RPMI8226 (cell line): ENCODE measurements at regions not wholly inside any gene's neighbourhood (a gene's known extent, or its start where the extent isn't known, plus 50 kb on each side); places are given as distances from the start of the nearest gene placed in this dataset.

Experiments used
- DNase-seq: peaks from one replicate; pipeline ENCODE4 v3.0.0-alpha.2; 2015

DNA sequence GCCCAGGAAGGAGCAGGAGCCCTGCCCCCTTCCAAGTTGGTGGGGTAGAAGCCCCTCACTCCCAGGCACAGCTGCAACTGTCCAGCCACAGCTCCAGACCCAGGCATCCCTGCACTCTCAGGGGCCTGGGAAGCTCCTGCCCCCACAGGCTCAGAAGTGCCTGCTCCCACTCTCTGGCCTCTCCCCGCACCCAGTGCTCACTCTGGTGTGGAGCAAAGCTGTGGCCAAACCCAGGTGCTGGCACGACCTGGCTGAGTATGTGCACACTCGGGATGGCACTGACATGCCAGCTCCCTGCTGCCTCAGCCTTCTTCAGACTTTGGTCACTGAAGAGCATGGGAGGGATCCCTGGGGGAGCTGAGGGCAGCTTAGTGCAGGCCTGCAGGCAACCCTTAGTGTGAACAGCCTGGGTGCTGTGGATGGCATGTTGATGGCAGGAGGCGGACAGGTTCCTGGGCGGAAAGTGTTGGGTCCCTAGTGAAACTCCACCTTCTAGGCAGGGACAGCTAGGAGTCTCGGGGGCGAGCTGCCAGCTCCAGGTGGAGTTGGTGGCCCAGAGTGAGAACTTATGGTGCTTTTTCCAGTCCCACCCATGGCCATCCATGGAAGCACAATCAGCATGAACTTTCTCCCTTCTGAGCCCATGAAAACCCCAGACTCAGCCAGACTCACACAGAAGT is 489.2 kb upstream of the ROBO2 start:
- no peak for DNase-seq

DNA sequence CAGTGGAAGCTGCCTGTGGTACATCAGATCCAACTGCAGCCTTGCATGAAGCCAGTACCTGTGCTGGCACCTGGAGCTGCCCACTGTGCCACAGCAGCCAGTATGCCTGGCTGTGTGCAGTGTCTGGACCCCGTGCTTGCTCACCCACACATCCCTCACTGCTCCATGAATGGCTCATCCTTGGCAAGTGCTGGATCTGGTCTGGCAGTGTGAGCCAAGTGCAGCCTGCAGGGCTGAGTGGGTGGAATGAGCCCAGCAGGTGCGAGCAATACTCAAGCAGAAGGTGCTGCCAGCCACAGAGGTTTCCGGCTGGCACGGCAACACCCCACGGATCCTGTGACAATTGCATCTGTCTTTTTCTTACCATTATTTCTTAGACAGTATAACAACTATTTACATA is 488.2 kb upstream of the ROBO2 start:
- no peak for DNase-seq

DNA sequence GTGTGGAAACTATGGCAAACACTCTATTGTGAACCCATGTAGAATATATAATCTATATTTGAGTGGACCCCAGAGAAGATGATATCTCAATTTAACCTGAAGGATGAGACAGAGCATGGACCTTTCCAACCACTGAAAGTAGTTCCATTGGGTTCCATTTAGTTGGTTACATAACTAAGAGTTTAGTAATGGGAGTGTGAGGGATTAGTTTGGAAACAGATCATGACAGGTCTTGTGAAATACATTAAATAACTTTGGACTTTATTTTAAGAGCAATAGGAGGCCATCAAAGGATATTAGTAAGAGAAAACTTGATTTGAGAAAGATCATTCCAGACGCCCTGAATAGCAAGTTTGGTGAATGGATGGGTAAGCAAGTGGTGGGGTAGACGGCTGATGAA is 487.2 kb upstream of the ROBO2 start:
- DNase-seq: no peak

DNA sequence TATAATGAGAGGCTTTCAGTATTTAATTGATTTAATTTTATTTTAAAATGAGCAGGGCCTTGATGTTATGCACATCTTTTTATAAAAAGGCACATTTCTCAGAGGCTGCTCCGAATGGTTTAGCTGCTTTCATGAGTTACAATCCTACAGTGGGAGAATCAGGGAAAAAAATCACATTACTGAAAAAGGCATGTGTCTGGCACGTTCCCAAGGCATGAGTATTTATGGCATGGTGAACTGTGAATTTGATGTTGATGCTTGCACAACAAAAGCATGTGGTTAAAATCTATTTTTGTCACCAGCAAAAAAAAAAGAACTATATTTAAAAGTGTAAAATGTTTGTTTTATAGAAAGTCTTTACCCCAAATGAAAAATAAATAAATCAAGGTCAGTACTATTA is 485.2 kb upstream of the ROBO2 start:
- peak; percentile 39 for DNase-seq

DNA sequence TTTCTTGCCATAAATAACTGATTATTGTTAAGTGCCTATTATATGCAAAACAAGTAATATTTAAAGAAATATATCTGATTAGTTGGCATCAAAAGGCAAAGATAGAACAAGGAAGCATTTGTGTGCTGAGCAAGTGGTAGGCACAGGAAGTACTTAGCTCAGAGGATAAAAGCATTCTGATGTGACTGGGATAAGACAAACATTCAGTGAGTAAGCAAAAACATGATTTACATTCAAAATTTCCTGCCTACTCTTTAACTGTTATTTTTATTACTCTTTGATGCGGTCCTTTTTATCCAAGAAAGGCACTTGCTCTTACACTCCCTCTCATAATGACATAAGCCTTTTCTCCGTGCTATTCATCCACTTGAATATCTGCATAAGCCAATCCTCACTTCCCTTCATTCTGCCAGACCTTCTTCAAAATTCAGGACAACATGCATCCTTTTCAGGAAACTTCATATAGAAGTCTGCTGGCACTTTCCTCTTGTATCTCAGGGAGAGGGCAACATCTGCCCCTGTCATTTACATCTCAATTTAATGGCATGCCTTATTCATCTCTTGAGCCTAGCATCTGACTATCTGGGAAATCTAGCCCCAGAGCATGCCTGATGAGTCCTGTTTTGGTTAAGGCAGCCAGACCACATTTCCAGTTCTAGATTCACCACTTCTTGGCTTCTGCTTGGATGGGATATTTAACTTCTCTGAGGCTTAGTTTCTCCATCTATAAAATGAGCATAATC is 478.2 kb upstream of the ROBO2 start:
- no peak for DNase-seq

DNA sequence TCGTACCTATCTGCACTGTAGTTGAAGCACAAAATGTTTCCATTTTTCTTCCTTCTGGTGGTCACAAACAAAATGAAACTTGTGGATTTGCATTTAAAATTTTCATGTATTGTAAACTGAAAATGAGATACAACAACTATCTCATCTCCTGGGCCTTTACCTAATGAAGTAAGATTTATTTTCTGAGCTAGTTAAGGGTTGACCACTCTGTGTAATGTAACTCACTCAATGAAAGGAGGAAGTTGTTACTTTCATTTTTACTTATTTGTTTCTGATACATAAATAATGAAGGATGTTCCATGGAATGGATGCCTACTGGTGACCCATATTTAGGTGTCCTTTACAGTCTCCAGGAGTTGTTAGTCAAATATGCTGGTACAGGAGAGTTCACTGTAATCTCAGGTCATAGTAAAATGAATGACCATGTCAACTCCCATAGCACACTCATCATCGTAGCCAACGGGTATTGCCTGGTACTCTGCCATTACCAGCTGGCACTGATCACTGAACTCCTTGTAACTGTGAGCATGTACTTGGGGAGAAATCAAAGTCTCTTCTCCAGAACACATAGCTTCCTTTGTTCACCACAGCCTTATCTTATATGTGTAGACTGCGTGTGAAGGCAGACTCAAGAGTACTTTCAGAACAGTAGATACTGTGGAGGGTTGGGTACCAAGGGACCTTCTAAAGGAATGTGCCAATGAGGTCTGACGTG is 474.2 kb upstream of the ROBO2 start:
- DNase-seq: no peak

DNA sequence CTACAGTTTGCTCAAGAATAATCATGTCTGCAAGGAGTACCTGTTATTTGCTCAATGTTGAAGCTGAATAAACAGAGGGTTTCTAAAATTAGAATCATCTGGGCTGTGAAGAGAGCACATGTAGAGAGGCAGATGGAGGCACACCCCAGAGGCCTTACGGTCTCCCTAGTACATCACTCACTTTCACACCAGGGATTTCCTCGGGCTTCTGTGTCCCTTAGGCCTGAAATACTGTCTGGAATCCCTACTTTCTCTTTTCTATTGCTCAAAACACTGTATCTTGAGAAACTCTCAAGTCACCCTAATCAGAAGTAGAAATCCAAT is 473.7 kb upstream of the ROBO2 start:
- peak; percentile 4 for DNase-seq

DNA sequence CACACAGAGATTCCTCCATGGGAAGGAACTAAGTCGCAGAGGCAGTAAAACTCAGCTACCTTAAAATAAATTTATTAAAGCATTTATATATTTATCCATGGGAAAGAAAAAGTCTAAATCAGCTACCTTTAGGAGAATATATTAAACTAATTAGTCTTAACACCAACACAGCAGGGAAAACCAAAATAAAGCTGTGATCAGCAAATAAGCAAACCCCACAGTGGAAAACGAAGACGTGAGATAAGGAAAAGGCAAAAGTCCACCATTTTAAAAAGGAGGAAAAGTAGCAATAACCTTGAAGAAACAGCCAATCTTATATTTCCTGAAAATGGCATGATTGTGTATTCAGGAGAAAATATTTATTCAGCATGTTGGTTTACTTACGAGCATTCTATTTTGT is 473.0 kb upstream of the ROBO2 start:
- DNase-seq: no peak

DNA sequence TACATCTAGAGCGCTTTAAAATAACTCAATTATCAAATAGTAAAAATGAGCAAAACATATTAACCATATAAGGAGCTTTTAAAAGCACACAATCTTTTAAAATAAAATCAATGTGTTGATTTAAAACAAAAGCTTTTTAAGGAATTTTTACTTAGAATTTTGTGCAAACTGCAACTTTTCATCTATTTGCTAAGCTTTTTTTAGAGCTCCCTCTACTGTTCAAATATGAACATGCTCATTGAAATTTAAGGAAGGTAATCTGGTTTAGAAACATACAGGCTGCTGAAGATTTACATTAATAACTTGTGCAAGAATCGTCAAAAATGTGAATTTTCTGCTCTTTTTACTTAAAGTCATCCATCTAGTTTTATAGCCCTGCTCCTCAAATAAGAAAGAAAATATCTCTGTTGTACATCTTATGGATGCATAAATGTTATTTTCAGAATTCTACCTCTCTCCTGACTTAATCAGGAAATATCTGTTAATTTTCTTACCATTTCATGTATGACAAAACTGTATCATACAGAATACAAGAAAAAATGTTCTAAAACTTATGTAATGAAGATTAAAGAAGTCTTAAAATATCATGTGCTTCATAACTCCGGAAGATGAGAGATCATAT is 469.4 kb upstream of the ROBO2 start:
- DNase-seq: peak; percentile 30

DNA sequence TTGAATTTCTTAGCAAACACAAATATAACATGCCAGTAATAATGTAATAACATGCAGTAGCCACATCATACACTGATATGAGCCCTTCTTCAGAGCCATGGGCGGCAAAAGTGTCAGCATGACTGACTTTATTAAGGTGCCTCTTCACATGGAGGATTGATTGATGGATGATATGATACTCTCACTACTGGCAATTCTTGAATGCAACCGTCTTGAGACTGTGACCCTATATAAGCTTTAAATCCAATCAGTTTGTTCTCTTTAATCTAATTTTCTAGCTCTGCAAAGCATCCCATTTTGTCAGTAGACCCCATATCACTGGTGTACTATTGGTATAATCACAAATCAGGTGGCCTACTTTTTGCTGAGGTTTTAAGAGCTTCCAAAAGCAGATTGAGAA is 463.7 kb upstream of the ROBO2 start:
- no peak for DNase-seq

DNA sequence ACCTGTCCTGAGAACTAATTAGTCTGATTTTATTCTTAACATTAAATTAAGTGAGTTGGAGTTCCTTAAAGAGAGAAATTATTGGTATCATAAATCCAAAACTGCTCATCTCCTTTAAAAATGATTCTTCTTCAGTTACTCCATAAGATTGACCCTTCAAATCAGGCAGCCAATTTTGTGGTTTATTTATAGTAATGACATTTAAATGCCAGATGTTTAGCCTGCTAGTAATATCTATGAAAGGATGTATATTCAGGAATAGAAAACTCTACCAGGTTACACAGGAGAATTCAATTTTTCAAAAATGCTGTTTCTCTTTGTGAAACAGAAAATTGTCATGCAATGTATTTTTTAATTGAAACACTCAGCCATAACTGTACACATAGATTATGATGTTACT is 457.8 kb upstream of the ROBO2 start:
- no peak for DNase-seq

DNA sequence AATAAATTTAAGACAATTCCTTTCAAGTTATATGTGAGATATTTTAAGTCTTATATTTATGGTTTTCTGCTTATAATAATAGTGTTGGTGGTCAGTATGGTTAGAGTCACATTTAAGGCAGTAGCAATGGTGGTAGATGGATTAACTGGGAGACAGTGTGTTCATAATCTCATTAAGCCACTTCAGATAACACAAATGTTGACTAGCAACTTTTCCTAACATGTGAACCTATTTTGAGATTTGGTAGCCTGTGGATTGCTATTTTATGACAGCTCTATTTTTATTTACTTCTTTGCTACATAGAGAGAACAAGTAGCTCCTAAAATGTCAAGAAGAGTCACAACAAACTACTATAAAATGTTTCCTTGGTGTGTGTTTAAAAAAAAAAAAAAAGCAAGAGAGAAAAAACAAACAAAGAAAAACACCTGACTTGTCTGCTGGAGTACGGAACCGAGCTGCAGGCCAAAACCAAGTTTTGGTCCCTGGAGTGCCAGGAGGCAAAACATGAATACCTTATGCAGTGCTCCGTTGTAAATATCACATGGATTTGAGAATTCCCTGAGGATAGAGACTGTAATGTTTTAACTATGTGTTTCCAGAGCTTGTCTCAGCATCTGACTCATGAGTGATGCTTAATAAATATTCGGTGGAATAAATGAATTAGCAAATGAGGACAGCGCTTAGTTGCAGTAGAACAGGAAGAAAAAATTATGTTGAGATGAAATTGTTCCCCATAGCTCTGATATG is 457.1 kb upstream of the ROBO2 start:
- no peak for DNase-seq

DNA sequence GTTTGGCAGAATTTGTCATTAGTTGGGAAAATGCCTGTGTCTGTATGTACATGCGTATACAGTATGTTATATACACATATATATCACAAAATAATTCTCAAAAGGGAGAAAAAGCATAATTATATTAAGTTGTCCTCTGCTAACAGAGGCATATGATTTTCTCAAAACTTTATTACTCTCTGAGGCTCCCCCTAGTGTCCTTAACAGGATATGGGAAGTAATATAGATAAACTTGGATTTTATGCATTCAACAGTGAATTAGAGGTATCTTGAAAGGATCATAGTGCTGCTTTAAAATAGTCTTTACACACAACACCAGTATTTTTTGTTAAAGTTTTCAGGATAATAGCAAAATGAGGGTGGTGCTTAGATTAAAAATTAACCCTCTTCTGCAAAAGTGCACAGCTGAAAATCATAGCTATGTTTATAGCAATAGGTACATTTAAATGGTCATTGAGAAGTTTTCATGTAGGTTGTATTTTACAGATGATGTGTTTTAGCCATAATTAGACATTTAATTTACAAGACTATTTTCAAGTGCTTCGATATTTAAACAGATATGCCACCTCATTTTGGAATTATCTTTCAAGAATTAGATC is 454.0 kb upstream of the ROBO2 start:
- peak; percentile 43 for DNase-seq

DNA sequence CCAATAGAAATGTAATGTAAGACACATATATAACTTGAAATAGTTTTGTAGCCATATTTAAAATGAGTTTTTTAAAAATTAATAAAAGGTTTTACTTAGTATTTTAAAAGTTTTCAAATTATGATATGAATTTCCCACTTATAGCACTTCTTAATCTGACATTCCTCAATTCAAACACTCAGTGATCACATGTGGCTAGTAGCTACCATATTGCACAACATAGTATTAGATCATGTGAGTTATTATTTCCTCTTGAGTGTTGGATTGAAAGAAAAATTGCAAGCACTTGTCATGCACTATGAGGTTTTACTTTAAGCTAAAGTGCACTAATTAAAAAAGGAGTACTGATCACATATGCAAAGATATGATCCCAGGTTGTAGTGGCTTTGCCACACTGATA is 453.4 kb upstream of the ROBO2 start:
- DNase-seq: no peak

DNA sequence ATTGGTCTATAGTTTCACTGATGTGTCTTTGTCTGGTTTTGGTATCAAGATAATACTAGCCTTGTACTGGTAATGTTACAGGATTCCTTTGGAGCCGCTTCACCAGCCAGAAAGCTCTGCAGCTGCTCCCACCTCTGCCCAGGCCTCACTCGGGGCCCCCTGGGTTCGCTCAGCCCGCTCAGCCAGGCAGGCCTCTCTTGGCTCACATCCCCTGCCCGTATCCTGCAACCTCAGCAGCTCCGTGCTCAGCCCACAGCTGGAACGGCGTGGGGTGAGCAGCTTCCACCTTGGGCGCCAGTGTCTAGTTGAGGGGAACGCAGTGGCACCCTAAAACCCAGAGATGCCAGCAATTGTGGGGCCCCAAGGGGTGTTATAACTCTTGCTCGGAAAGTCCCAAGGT is 429.7 kb upstream of the ROBO2 start:
- no peak for DNase-seq

DNA sequence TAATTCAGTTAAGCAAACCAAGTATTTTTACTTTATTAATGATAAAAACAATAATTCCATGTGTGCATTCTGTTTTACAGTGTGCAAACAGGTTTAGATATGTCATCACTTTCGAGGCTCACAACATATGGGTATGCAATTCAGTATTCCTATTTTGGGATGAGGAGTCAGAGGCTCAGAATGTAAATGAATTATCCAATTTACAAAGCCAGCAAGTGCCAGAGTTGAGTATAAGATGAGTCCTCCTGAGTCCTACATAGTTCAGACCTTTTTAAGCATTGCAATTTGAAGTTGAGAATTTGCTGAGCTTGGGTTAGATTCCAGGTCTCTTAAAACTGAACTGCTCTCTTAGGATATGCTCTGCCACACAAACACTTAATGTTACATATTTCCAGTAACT is 424.2 kb upstream of the ROBO2 start:
- no peak for DNase-seq

DNA sequence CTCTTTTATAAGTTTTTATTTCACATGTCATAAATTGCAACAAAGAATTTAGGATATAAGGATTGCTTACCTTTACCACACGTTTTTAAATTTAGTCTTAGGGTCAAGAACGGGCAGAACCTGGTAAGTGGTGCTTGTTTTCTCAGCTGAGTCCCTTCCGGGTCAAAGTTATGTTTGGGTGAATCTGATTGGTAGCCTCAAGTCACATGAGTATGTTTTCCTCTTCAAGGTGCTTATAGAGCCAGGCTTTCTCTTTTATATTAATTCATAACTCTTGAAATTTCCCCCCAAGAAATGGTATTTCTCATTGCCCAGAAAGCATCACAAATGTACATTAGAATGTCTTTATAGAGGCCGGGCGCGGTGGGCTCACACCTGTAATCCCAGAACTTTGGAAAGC is 415.7 kb upstream of the ROBO2 start:
- peak; percentile 10 for DNase-seq

DNA sequence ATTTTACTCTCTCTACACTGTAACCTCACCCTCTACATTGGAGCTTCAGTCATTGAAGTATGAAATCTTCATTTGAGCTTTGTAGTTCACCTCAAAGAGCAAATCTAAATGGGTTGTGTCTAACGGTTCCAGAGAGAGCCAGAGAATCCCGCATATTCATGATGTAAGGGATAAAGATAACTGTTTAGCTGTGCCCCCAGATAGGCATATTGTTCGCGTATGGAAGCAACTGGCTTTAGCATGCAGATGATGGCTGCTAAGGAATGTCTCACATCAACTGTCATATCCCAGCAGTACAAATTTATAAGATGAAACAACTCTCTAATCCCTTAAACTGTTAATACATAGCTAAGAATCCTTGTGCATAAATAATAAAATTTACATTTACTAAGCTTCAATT is 412.7 kb upstream of the ROBO2 start:
- DNase-seq: no peak

DNA sequence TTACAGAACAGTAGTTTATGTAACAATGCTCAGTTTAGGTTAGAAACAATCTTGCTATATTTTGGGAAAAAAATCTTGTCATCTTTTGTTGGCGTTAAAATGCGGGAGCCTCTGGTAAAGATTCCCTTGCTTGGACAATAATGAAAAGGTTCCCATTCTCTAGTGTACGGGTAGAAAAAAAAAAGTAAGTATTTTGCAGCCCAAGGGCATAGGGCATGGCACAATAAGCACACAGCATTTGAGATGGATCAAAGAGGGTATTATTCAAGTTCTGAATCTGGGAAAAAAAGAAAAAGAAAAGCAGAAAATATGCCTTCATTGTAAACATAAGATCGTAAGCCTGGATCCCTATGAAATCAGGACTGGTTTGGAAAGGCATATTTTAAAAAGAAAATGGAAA is 408.6 kb upstream of the ROBO2 start:
- DNase-seq: no peak

DNA sequence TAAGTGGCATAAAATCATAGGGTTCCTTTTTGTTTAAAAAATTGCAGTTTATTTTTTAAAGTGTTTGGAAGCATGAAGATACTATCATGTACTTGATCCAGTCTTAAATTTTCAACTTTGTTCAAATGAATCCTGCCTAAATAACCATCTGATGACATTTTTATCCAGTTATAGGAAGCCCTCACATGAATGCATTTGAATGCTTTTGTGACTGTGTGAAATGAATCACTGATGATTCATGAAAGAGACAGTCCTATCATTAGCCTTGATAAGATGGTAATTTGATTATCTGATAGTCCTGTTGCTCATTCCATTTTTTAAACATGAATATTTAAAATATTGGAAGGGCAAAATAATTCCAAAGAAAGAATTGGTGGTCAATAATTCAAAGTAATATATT is 401.9 kb upstream of the ROBO2 start:
- no peak for DNase-seq

DNA sequence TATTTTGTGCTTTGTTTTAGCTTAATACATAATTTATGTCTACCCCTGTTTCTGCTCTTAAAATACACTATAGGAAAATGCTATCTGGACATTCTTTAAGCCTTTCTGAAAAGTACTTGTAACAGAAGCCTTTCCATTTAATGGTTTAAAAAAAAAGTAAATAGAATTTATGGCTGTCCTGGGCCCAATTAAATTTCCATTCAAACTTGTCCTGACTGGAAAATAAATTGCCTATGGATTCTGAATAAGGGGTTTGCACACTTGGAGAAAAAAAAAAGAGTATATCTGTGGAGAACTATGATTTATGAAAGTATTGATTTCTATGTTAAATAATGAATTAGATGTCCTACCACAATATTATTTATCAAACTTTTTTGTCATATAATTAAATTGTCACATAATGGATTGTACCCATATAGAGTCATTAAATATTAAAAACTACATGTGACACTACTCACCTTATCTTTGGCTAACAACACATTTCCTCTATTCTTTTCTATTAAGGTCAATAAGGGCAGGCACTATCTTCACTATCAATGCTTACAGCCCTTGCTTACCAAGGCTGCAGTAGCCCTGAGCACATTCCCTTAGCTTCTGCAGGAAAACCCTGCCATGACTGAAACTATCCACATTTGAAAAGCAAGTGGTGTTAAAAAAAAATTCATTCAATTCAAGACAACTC is 396.1 kb upstream of the ROBO2 start:
- DNase-seq: no peak

DNA sequence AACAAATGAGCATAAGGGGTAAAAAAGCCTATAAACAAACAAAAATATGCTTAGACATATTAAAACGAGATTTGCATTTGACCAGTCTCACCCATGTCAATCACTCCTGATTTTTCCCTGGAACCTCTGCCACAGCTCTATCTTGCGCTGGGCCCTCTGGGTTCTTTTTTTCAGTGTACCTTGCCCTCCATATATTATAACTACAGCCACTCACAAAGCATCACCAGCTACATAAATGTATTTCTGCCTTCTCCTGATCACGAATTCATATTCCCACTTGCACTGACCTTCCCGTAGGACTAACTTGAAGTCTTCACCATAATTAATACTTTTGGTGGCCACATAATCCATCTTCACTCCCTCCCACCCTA is 395.6 kb upstream of the ROBO2 start:
- DNase-seq: no peak
